WTC11 (cell line): ENCODE measurements at regions not wholly inside any gene's neighbourhood (a gene's known extent, or its start where the extent isn't known, plus 50 kb on each side); places are given as distances from the start of the nearest gene placed in this dataset.
"Not testable (repeated sequence)": the region's sequence is repeated elsewhere in the genome, so short reads cannot be mapped to it uniquely, and the experiment has no call there.

Experiments
- ATF3 ChIP-seq: sonication (generic); formaldehyde crosslinking; conservative IDR thresholded peaks from 2 replicates; pipeline ENCODE4 v1.8.1; 2022; ENCODE audit warnings: mild to moderate bottlenecking, missing genetic modification reagents
- CTCF ChIP-seq: fragments of 200-600 bp; IDR thresholded peaks from 2 replicates; pipeline ENCODE4 v1.8.0; 2022; ENCODE audit warnings: antibody characterized with exemption
- ESRRA ChIP-seq: sonication (generic); formaldehyde crosslinking; IDR thresholded peaks from 2 replicates; pipeline ENCODE4 v1.8.1; 2022; ENCODE audit warnings: mild to moderate bottlenecking, missing genetic modification reagents, borderline replicate concordance
- HMGXB4 ChIP-seq: sonication (generic); formaldehyde crosslinking; IDR thresholded peaks from 2 replicates; pipeline ENCODE4 v1.8.1; 2023; ENCODE audit warnings: mild to moderate bottlenecking, moderate library complexity, missing genetic modification reagents
- NFYB ChIP-seq: sonication (generic); formaldehyde crosslinking; conservative IDR thresholded peaks from 2 replicates; pipeline ENCODE4 v1.8.0; 2022; ENCODE audit warnings: low read depth, missing genetic modification reagents
- SP1 ChIP-seq: sonication (generic); formaldehyde crosslinking; conservative IDR thresholded peaks from 2 replicates; pipeline ENCODE4 v1.8.1; 2022; ENCODE audit warnings: missing genetic modification reagents

- not testable (repeated sequence) for TF ChIP-seq ATF3; CTCF; NFYB (CRISPR knock-in tag); SP1 (CRISPR knock-in tag); ESRRA (CRISPR knock-in tag); HMGXB4 (CRISPR knock-in tag)
These were observed 154.5 kb downstream of the PYDC2 start for GRCh38 chr3:191615511-191615910.
